ENCODE measurements at regions not wholly inside any gene's neighbourhood (a gene's known extent, or its start where the extent isn't known, plus 50 kb on each side); places are given as distances from the start of the nearest gene placed in this dataset.

GRCh38 chr3:132822266-132822665 is 100.1 kb upstream of the NPHP3 start:
- no peaks in the 10 kb centered on the region for H3K4me1 ChIP-seq
- no peak overlapping the region for H3K27ac ChIP-seq
- TF ChIP-seq POLR2A (IDR thresholded peaks at IDR 0.05) (no peak), CTCF (IDR thresholded peaks at IDR 0.05) (no peak), POLR2AphosphoS5 (IDR thresholded peaks at IDR 0.05) (no peak)
- DNase-seq (ENCODE audit: low spot score in 2 of 2) = peak in 1 of 2 donors; percentile 24
- no peaks in the 10 kb centered on the region for H3K9me3 ChIP-seq
- H3K4me3 ChIP-seq = no peak overlapping the region
- H3K36me3 ChIP-seq = no peaks in the 10 kb centered on the region
- intact Hi-C loops (cut with DNase I; ENCODE audit: low total_unique reads) = no loop called here
- no peaks in the 10 kb centered on the region for H3K27me3 ChIP-seq

- Histone ChIP-seq H3K27me3 (no peaks in the 10 kb centered on the region), H3K4me1 (no peaks in the 10 kb centered on the region), H3K36me3 (no peaks in the 10 kb centered on the region), H3K27ac (no peak overlapping the region), H3K4me3 (no peak overlapping the region), H3K9me3 (no peaks in the 10 kb centered on the region)
- intact Hi-C loops (cut with DNase I; ENCODE audit: low total_unique reads) = no loop called here
- no peak for DNase-seq (ENCODE audit: low spot score in 2 of 2)
- no peak for TF ChIP-seq POLR2A (IDR thresholded peaks at IDR 0.05)
- TF ChIP-seq CTCF (IDR thresholded peaks at IDR 0.05) = no peak
- no peak for TF ChIP-seq POLR2AphosphoS5 (IDR thresholded peaks at IDR 0.05)
Observed at GRCh38 chr3:132821314-132821713, 99.1 kb upstream of the NPHP3 start.

GRCh38 chr3:132818251-132818650 is 96.0 kb upstream of the NPHP3 start:
- Histone ChIP-seq H3K9me3 (no peaks in the 10 kb centered on the region), H3K4me3 (no peak overlapping the region), H3K27me3 (no peaks in the 10 kb centered on the region), H3K4me1 (no peaks in the 10 kb centered on the region), H3K36me3 (no peaks in the 10 kb centered on the region), H3K27ac (no peak overlapping the region)
- intact Hi-C loops (cut with DNase I; ENCODE audit: low total_unique reads) = no loop called here
- TF ChIP-seq POLR2AphosphoS5 (IDR thresholded peaks at IDR 0.05) (no peak), POLR2A (IDR thresholded peaks at IDR 0.05) (no peak), CTCF (IDR thresholded peaks at IDR 0.05) (no peak)
- DNase-seq (ENCODE audit: low spot score in 2 of 2) = no peak

GRCh38 chr3:132817646-132818177 is 95.5 kb upstream of the NPHP3 start:
- Histone ChIP-seq H3K27me3 (no peaks in the 10 kb centered on the region), H3K27ac (no peak overlapping the region), H3K4me3 (no peak overlapping the region), H3K36me3 (no peaks in the 10 kb centered on the region), H3K9me3 (no peaks in the 10 kb centered on the region), H3K4me1 (no peaks in the 10 kb centered on the region)
- DNase-seq (ENCODE audit: low spot score in 2 of 2) = no peak
- intact Hi-C loops (cut with DNase I; ENCODE audit: low total_unique reads) = no loop called here
- TF ChIP-seq POLR2A (IDR thresholded peaks at IDR 0.05) (no peak), CTCF (IDR thresholded peaks at IDR 0.05) (no peak), POLR2AphosphoS5 (IDR thresholded peaks at IDR 0.05) (no peak)

- TF ChIP-seq POLR2AphosphoS5 (IDR thresholded peaks at IDR 0.05) = no peak
- TF ChIP-seq POLR2A (IDR thresholded peaks at IDR 0.05) = no peak
- TF ChIP-seq CTCF (IDR thresholded peaks at IDR 0.05) = no peak
- Histone ChIP-seq H3K4me1 (no peaks in the 10 kb centered on the region), H3K4me3 (no peak overlapping the region), H3K36me3 (no peaks in the 10 kb centered on the region), H3K27ac (peak overlapping the region; percentile 8 to 61), H3K9me3 (no peaks in the 10 kb centered on the region), H3K27me3 (no peaks in the 10 kb centered on the region)
- no peak for DNase-seq (ENCODE audit: low spot score in 2 of 2)
- intact Hi-C loops (cut with DNase I; ENCODE audit: low total_unique reads) = no loop called here
Observed at GRCh38 chr3:132805071-132805470, 82.9 kb upstream of the NPHP3 start.

Data from breast epithelium (tissue), 4 donors.